Body of pancreas (tissue), 4 donors: ENCODE measurements at regions not wholly inside any gene's neighbourhood (a gene's known extent, or its start where the extent isn't known, plus 50 kb on each side); places are given as distances from the start of the nearest gene placed in this dataset.

Experiments
- ATAC-seq: fragments of 150-250 bp; one replicate; pipeline ENCODE4 v1.9.1; 2016
- DNase-seq, 4 donors: peaks; one replicate each; pipeline ENCODE4 v3.0.0-alpha.2; 2019
- H3K27ac ChIP-seq, 4 donors: fragments of 200-600 bp; sonication (generic); 1 replicate in 3 of 4; 2 replicates in 1 of 4; pipeline versions ENCODE4 v1.5.1 to v1.6.1; 2016 to 2019; ENCODE audit warnings: mild to moderate bottlenecking in 1 of 4, mixed read lengths in 1 of 4, moderate library complexity in 1 of 4
- H3K27me3 ChIP-seq, 2 donors: fragments of 200-600 bp; sonication (generic); one replicate each; pipeline ENCODE4 v1.6.0; 2016; ENCODE audit warnings: mild to moderate bottlenecking in 1 of 2
- H3K36me3 ChIP-seq, 2 donors: fragments of 200-600 bp; sonication (generic); replicated peaks in 1 of 2; 2 replicates each; pipeline ENCODE4 v1.5.1; 2016; ENCODE audit warnings: low read depth in 2 of 2; ENCODE audit not compliant: insufficient read depth in 1 of 2
- H3K4me1 ChIP-seq: fragments of 200-600 bp; sonication (generic); one replicate; pipeline ENCODE4 v1.6.0; 2016
- H3K4me3 ChIP-seq, 2 donors: fragments of 200-600 bp; sonication (generic); 1 replicate in 1 of 2; 2 replicates in 1 of 2; pipeline ENCODE4 v1.5.1; 2016 to 2019
- H3K9me3 ChIP-seq, 3 donors: fragments of 200-600 bp; sonication (generic); 1 replicate in 2 of 3; 2 replicates in 1 of 3; pipeline ENCODE4 v1.5.1; 2016
- POLR2A ChIP-seq, 3 donors: fragments of 450-650 bp; IDR thresholded peaks; one replicate each; pipeline ENCODE4 v1.6.1; 2016; ENCODE audit warnings: antibody characterized with exemption in 3 of 3, mild to moderate bottlenecking in 2 of 3
- WGBS, 2 donors: methylation state at CpG; one replicate each; pipeline ENCODE4 v1.1.5; 2017; 5-methylcytosine and 5-hydroxymethylcytosine counted together
- intact Hi-C: fragments of 100-400 bp; cut with DNase I; formaldehyde crosslinking; loops from one replicate; pipeline ENCODE4 v1.15.1; 2023
- TF ChIP-seq, protein P1 (sequence below), 7 experiments: fragments of 450-650 bp in 4 of 7; fragments of 200-600 bp in 3 of 7; sonication (generic) in 3 of 7; IDR thresholded peaks; one replicate each; pipeline ENCODE4 v1.5.1; 2016 to 2019; ENCODE audit warnings: antibody characterized with exemption in 7 of 7

DNA sequence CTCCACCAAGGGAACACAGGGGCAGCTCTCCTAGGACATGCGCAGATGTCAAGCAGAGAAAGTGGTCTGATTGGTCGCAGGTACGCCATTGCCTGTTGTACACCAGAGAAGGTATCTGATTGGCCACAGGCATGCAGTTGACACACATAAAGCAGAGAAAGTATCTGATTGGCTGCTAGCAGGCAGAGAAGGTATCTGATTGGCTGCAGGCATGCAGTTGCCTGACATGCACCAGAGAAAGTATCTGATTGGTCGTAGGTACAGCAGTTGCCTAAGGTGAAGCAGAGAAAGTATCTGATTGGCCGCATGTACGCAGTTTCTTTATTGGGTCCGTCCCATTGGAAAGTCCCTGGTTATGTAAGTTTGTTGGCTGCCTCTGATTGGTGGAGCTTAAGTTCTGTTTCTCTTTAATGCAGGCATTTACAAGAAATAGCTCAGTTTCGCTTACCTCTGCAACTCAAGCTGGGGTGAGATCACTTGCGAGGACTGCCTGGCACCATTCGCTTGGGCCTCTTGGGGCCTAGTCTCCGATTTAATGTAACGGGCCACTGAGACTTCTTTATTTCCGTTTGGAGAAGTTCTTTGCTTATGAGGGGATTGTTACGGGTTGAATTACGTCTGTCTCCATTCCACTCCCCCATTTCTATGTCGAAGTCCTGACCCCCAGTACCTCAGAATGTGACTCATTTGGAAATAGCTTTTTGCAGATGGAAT lies 74.2 kb downstream of the SIK1 start:
- DNase-seq (no peak), ATAC-seq (no peak)
- intact Hi-C loops, result no loop called here
- Histone ChIP-seq H3K27me3 (no peaks in the 10 kb centered on the region), H3K9me3 (no peaks in the 10 kb centered on the region), H3K27ac (no peak overlapping the region), H3K4me1 (no peaks in the 10 kb centered on the region), H3K4me3 (no peak overlapping the region), H3K36me3 (no peaks in the 10 kb centered on the region)
- 92 to 93% methylated on average over 16 of the region's 16 CpGs for WGBS, 2 donors
- TF ChIP-seq POLR2A (IDR thresholded peaks at IDR 0.05), result no peak
- TF ChIP-seq, protein P1, sequence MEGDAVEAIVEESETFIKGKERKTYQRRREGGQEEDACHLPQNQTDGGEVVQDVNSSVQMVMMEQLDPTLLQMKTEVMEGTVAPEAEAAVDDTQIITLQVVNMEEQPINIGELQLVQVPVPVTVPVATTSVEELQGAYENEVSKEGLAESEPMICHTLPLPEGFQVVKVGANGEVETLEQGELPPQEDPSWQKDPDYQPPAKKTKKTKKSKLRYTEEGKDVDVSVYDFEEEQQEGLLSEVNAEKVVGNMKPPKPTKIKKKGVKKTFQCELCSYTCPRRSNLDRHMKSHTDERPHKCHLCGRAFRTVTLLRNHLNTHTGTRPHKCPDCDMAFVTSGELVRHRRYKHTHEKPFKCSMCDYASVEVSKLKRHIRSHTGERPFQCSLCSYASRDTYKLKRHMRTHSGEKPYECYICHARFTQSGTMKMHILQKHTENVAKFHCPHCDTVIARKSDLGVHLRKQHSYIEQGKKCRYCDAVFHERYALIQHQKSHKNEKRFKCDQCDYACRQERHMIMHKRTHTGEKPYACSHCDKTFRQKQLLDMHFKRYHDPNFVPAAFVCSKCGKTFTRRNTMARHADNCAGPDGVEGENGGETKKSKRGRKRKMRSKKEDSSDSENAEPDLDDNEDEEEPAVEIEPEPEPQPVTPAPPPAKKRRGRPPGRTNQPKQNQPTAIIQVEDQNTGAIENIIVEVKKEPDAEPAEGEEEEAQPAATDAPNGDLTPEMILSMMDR (IDR thresholded peaks at IDR 0.05), result no peak

DNA sequence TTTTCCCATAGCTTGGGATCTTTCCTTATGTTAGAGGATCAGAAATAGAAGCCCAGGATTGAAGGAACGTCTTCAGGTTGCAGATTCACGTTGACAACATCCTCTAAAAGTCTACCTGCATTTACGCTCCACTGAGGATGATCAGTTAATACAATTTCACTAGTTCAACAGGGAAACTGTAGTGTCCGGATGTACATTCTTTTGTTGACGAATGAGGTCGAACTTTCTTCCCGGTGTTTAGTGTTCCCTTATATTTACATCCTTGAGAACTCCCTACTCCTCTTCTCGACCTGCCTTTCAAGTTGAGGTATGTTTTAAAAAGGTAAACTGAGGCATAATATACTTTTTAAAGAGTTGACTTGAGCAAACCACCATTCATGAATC lies 74.8 kb downstream of the SIK1 start:
- Histone ChIP-seq H3K36me3 (no peaks in the 10 kb centered on the region), H3K4me1 (no peaks in the 10 kb centered on the region), H3K27me3 (no peaks in the 10 kb centered on the region), H3K27ac (no peak overlapping the region), H3K4me3 (no peak overlapping the region), H3K9me3 (no peaks in the 10 kb centered on the region)
- DNase-seq (no peak), ATAC-seq (no peak)
- intact Hi-C loops, result no loop called here
- WGBS, 2 donors, result 77 to 83% methylated on average over 8 of the region's 8 CpGs
- TF ChIP-seq POLR2A (IDR thresholded peaks at IDR 0.05), result no peak
- TF ChIP-seq, protein P1 (IDR thresholded peaks at IDR 0.05), result no peak

DNA sequence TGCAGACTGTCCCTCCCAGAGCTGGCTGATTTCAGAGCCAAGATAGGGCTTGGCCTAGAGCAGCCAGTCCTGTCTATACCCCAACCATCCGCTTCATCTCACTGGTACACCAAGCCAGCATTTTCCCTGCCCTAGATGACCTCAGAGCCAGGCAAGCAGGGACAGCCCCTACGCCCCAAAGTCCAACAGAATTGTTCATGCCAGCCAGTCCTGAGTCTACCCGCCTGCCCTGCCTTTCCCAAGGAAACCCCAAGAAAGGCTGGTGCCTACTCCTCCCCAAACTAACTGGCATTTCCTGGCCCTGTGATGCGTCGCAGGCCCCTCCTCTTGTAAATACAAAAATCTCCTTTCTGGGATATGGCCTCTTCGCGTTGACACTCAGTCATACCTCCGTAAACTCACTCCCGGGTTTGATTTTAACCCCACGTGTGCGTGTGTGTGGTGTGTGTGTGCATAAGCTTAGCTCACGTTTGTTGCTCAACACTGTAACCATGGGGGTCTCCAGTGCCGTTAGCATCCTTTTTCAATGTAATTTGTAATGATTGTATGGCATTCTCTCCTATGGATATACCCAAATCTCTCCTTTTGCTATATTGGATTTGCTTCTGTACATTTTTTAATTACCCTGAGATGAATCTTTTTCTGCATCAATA lies 75.3 kb downstream of the SIK1 start:
- no peak overlapping the region for H3K4me3 ChIP-seq
- 70 to 75% methylated on average over 13 of the region's 13 CpGs for WGBS, 2 donors
- H3K27ac ChIP-seq, result no peak overlapping the region
- DNase-seq, result no peak
- TF ChIP-seq, protein P1 (IDR thresholded peaks at IDR 0.05), result no peak
- TF ChIP-seq POLR2A (IDR thresholded peaks at IDR 0.05), result no peak
- H3K4me1 ChIP-seq, result no peaks in the 10 kb centered on the region
- ATAC-seq, result no peak
- intact Hi-C loops, result no loop called here
- no peaks in the 10 kb centered on the region for H3K36me3 ChIP-seq
- H3K9me3 ChIP-seq, result no peaks in the 10 kb centered on the region
- no peaks in the 10 kb centered on the region for H3K27me3 ChIP-seq

DNA sequence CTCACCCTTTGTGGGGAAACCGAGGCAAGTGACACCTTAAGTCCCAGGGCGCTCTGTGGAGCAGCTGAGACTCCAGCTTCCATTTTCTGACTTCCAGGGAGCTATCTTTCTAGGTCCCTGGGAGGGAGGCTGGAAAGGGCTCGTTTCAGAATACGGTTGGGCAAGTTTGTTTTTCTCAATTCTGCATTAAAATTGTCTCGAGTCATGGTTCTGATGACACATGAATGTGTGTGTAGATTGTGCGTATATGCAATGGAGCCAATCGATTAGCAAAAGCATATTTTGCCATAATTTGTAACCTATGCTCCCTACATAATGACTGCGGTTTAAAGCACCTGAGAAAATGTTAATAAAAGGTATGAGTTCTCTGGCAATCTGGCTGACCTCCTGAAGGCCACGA lies 77.3 kb downstream of the SIK1 start:
- 75 to 83% methylated on average over 9 of the region's 9 CpGs for WGBS, 2 donors
- ATAC-seq (no peak), DNase-seq (no peak)
- H3K9me3 ChIP-seq, result no peaks in the 10 kb centered on the region
- no peak overlapping the region for H3K27ac ChIP-seq
- no peaks in the 10 kb centered on the region for H3K36me3 ChIP-seq
- TF ChIP-seq, protein P1 (IDR thresholded peaks at IDR 0.05), result no peak
- TF ChIP-seq POLR2A (IDR thresholded peaks at IDR 0.05), result no peak
- H3K4me1 ChIP-seq, result peaks cover 7% of the 10 kb centered on the region
- no peak overlapping the region for H3K4me3 ChIP-seq
- intact Hi-C loops, result no loop called here
- no peaks in the 10 kb centered on the region for H3K27me3 ChIP-seq
